HG03097 (cell line): ENCODE measurements at regions not wholly inside any gene's neighbourhood (a gene's known extent, or its start where the extent isn't known, plus 50 kb on each side); places are given as distances from the start of the nearest gene placed in this dataset.
"Not testable (repeated sequence)": the region's sequence is repeated elsewhere in the genome, so short reads cannot be mapped to it uniquely, and the experiment has no call there.

Experiments
- ATAC-seq: cut with Tn5 transposase; IDR thresholded peaks from one replicate; pipeline ENCODE4 v1.9.1; 2021; ENCODE audit not compliant: unreplicated experiment, low FRiP score

- no peak for ATAC-seq
These were observed 125.3 kb downstream of the VPREB1 start for GRCh38 chr22:22369964-22370270.

- no peak for ATAC-seq
These were observed 126.5 kb downstream of the VPREB1 start for GRCh38 chr22:22371031-22371541.

GRCh38 chr22:22372086-22372485 lies 127.5 kb downstream of the VPREB1 start:
- no peak for ATAC-seq

GRCh38 chr22:22374163-22374562 lies 129.6 kb downstream of the VPREB1 start:
- ATAC-seq = no peak

GRCh38 chr22:22374579-22374978 lies 130.0 kb downstream of the VPREB1 start:
- ATAC-seq = no peak

- ATAC-seq = no peak
These were observed 131.2 kb downstream of the VPREB1 start for GRCh38 chr22:22375576-22376351.

GRCh38 chr22:22376352-22376706 lies 131.7 kb downstream of the VPREB1 start:
- no peak for ATAC-seq

GRCh38 chr22:22376884-22377283 lies 131.7 kb downstream of the ZNF280B start:
- ATAC-seq = not testable (repeated sequence)

GRCh38 chr22:22377335-22377734 lies 131.2 kb downstream of the ZNF280B start:
- ATAC-seq = no peak

- ATAC-seq = no peak
These were observed 129.8 kb downstream of the ZNF280B start for GRCh38 chr22:22378446-22379415.

GRCh38 chr22:22380098-22381030 lies 128.2 kb downstream of the ZNF280B start:
- ATAC-seq = no peak

- ATAC-seq = not testable (repeated sequence)
These were observed 127.2 kb downstream of the ZNF280B start for GRCh38 chr22:22381292-22381691.

- ATAC-seq = no peak
These were observed 124.3 kb downstream of the ZNF280B start for GRCh38 chr22:22384267-22384666.

GRCh38 chr22:22384668-22385244 lies 123.8 kb downstream of the ZNF280B start:
- ATAC-seq = no peak

- ATAC-seq = no peak
These were observed 121.7 kb downstream of the ZNF280B start for GRCh38 chr22:22386602-22387385.

- no peak for ATAC-seq
These were observed 121.2 kb downstream of the ZNF280B start for GRCh38 chr22:22387386-22387736.

GRCh38 chr22:22388090-22388489 lies 120.5 kb downstream of the ZNF280B start:
- ATAC-seq = no peak

- ATAC-seq = no peak
These were observed 120.0 kb downstream of the ZNF280B start for GRCh38 chr22:22388494-22388893.

- ATAC-seq = no peak
These were observed 119.1 kb downstream of the ZNF280B start for GRCh38 chr22:22389467-22389866.
